ENCODE measurements at regions not wholly inside any gene's neighbourhood (a gene's known extent, or its start where the extent isn't known, plus 50 kb on each side); places are given as distances from the start of the nearest gene placed in this dataset.

DNA sequence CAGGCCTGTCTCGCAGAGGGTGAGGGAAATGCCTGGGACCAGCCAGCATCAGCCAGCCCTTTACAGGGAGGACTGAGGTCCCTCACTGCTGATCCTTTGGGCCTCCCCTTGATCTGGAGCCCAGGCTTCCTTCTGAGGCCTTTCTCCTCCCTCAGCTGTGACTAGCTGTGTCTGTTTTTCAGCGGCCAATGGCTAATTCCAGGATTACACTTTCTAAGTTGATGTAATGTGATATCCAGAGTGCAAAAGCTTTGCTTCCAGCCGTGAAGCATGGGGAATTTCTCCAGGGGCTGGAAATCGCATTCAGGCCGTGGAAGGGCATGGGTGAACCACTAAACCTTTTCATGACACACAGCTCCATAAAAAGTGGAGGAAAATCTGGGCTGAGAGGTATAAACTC lies 157.6 kb downstream of the SHQ1 start:
- H3K27me3 ChIP-seq = no peaks in the 10 kb centered on the region
- H3K36me3 ChIP-seq = no peaks in the 10 kb centered on the region
- intact Hi-C loops (cut with DNase I; ENCODE audit: low total_unique reads) = loop anchor here (5.0 kb wide), 1 partner anchor 1402 kb away; no protein-coding TSS in a partner anchor
- H3K4me1 ChIP-seq = no peaks in the 10 kb centered on the region
- no peak overlapping the region for H3K27ac ChIP-seq
- no peak overlapping the region for H3K4me3 ChIP-seq
- TF ChIP-seq, protein P1, sequence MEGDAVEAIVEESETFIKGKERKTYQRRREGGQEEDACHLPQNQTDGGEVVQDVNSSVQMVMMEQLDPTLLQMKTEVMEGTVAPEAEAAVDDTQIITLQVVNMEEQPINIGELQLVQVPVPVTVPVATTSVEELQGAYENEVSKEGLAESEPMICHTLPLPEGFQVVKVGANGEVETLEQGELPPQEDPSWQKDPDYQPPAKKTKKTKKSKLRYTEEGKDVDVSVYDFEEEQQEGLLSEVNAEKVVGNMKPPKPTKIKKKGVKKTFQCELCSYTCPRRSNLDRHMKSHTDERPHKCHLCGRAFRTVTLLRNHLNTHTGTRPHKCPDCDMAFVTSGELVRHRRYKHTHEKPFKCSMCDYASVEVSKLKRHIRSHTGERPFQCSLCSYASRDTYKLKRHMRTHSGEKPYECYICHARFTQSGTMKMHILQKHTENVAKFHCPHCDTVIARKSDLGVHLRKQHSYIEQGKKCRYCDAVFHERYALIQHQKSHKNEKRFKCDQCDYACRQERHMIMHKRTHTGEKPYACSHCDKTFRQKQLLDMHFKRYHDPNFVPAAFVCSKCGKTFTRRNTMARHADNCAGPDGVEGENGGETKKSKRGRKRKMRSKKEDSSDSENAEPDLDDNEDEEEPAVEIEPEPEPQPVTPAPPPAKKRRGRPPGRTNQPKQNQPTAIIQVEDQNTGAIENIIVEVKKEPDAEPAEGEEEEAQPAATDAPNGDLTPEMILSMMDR (IDR thresholded peaks at IDR 0.05) = no peak
- no peaks in the 10 kb centered on the region for H3K9me3 ChIP-seq
- DNase-seq = no peak

GRCh38 chr3:72682936-72683452 lies 165.3 kb downstream of the SHQ1 start:
- H3K27ac ChIP-seq = no peak overlapping the region
- no peak overlapping the region for H3K4me3 ChIP-seq
- intact Hi-C loops (cut with DNase I; ENCODE audit: low total_unique reads) = no loop called here
- H3K27me3 ChIP-seq = no peaks in the 10 kb centered on the region
- TF ChIP-seq, protein P1 (IDR thresholded peaks at IDR 0.05) = no peak
- peaks cover 0 to 10% (median 0%) of the 10 kb centered on the region in 4 donors for H3K4me1 ChIP-seq
- H3K9me3 ChIP-seq = peaks cover 0 to 4% (median 0%) of the 10 kb centered on the region in 3 donors
- DNase-seq = no peak
- H3K36me3 ChIP-seq = no peaks in the 10 kb centered on the region

DNA sequence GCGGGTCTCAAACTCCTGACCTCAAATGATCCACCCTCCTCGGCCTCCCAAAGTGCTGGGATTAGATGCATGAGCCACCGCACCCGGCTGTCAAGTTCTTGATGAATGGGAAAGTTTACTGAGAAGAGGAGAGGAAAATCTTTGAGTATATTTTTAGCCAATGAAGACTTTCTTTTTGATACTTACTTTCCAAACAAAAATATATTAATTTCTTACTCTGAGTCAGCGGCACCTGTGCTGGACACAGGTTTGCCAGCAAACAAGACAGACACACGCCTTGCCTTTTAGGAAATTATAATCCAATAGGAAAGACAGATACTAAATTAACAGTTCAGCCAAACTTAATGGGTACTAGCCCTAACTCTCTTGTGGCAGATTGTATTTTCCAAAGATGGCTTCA lies 166.6 kb downstream of the SHQ1 start:
- no peaks in the 10 kb centered on the region for H3K36me3 ChIP-seq
- DNase-seq = no peak
- no peak overlapping the region for H3K27ac ChIP-seq
- intact Hi-C loops (cut with DNase I; ENCODE audit: low total_unique reads) = no loop called here
- peaks cover 0 to 10% (median 0%) of the 10 kb centered on the region in 4 donors for H3K4me1 ChIP-seq
- H3K27me3 ChIP-seq = no peaks in the 10 kb centered on the region
- H3K9me3 ChIP-seq = peaks cover 0 to 4% (median 0%) of the 10 kb centered on the region in 3 donors
- TF ChIP-seq, protein P1 (IDR thresholded peaks at IDR 0.05) = no peak
- no peak overlapping the region for H3K4me3 ChIP-seq

- H3K4me1 ChIP-seq = peaks cover 0 to 10% (median 0%) of the 10 kb centered on the region in 4 donors
- H3K9me3 ChIP-seq = peaks cover 0 to 4% (median 0%) of the 10 kb centered on the region in 3 donors
- no peak for DNase-seq
- H3K4me3 ChIP-seq = no peak overlapping the region
- TF ChIP-seq, protein P1 (IDR thresholded peaks at IDR 0.05) = no peak
- no peak overlapping the region for H3K27ac ChIP-seq
- H3K27me3 ChIP-seq = no peaks in the 10 kb centered on the region
- intact Hi-C loops (cut with DNase I; ENCODE audit: low total_unique reads) = no loop called here
- H3K36me3 ChIP-seq = no peaks in the 10 kb centered on the region
These were observed 167.5 kb downstream of the SHQ1 start for GRCh38 chr3:72680766-72681165.

GRCh38 chr3:72679540-72680198 lies 168.6 kb downstream of the SHQ1 start:
- DNase-seq = no peak
- peaks cover 0 to 4% (median 0%) of the 10 kb centered on the region in 3 donors for H3K9me3 ChIP-seq
- H3K4me3 ChIP-seq = no peak overlapping the region
- no peaks in the 10 kb centered on the region for H3K27me3 ChIP-seq
- intact Hi-C loops (cut with DNase I; ENCODE audit: low total_unique reads) = no loop called here
- H3K36me3 ChIP-seq = no peaks in the 10 kb centered on the region
- H3K27ac ChIP-seq = no peak overlapping the region
- H3K4me1 ChIP-seq = peaks cover 0 to 10% (median 0%) of the 10 kb centered on the region in 4 donors
- TF ChIP-seq, protein P1 (IDR thresholded peaks at IDR 0.05) = no peak

Data from tibial artery (tissue), 4 donors.